IPS-18c (cell line): ENCODE measurements at regions not wholly inside any gene's neighbourhood (a gene's known extent, or its start where the extent isn't known, plus 50 kb on each side); places are given as distances from the start of the nearest gene placed in this dataset.

Experiments
- H3K4me3 ChIP-seq: 2 replicates; pipeline ENCODE4 v1.7.0; 2013; ENCODE audit warnings: low read depth, mild to moderate bottlenecking, low read length, moderate library complexity; ENCODE audit not compliant: insufficient read depth
- H3K9me3 ChIP-seq: one replicate; pipeline ENCODE4 v1.6.1; 2013; ENCODE audit warnings: mild to moderate bottlenecking, low read length, moderate library complexity; ENCODE audit not compliant: control insufficient read depth, insufficient read depth

- H3K4me3 ChIP-seq: no peak overlapping the region
- no peaks in the 10 kb centered on the region for H3K9me3 ChIP-seq
These were observed 840.8 kb upstream of the HTR2C start for GRCh38 chrX:113743069-113743468.

GRCh38 chrX:113741744-113742143, 842.1 kb upstream of the HTR2C start:
- H3K9me3 ChIP-seq: no peaks in the 10 kb centered on the region
- no peak overlapping the region for H3K4me3 ChIP-seq

- H3K9me3 ChIP-seq: no peaks in the 10 kb centered on the region
- no peak overlapping the region for H3K4me3 ChIP-seq
These were observed 854.9 kb upstream of the HTR2C start for GRCh38 chrX:113728937-113729336.

GRCh38 chrX:113726898-113727297, 857.0 kb upstream of the HTR2C start:
- H3K4me3 ChIP-seq: no peak overlapping the region
- H3K9me3 ChIP-seq: no peaks in the 10 kb centered on the region

GRCh38 chrX:113726466-113726865, 857.4 kb upstream of the HTR2C start:
- H3K4me3 ChIP-seq: no peak overlapping the region

GRCh38 chrX:113726009-113726408, 857.9 kb upstream of the HTR2C start:
- H3K9me3 ChIP-seq: no peaks in the 10 kb centered on the region

More at GRCh38 chrX:113726466-113726865, 857.4 kb upstream of the HTR2C start:
- H3K9me3 ChIP-seq: no peaks in the 10 kb centered on the region

GRCh38 chrX:113699939-113700338, 859.3 kb upstream of the AMOT start:
- peaks cover 4% of the 10 kb centered on the region for H3K9me3 ChIP-seq
- H3K4me3 ChIP-seq: no peak overlapping the region

More at GRCh38 chrX:113726009-113726408, 857.9 kb upstream of the HTR2C start:
- no peak overlapping the region for H3K4me3 ChIP-seq

- Histone ChIP-seq H3K4me3 (no peak overlapping the region), H3K9me3 (no peaks in the 10 kb centered on the region)
These were observed 834.6 kb upstream of the AMOT start for GRCh38 chrX:113675278-113675677.

GRCh38 chrX:113651306-113651705, 810.7 kb upstream of the AMOT start:
- no peak overlapping the region for H3K4me3 ChIP-seq

GRCh38 chrX:113644426-113644825, 803.8 kb upstream of the AMOT start:
- Histone ChIP-seq H3K4me3 (no peak overlapping the region), H3K9me3 (no peaks in the 10 kb centered on the region)

More at GRCh38 chrX:113651306-113651705, 810.7 kb upstream of the AMOT start:
- H3K9me3 ChIP-seq: no peaks in the 10 kb centered on the region

GRCh38 chrX:113634565-113634964, 793.9 kb upstream of the AMOT start:
- Histone ChIP-seq H3K9me3 (no peaks in the 10 kb centered on the region), H3K4me3 (no peak overlapping the region)

- Histone ChIP-seq H3K4me3 (no peak overlapping the region), H3K9me3 (no peaks in the 10 kb centered on the region)
These were observed 788.7 kb upstream of the AMOT start for GRCh38 chrX:113629326-113629725.

GRCh38 chrX:113594123-113594841, 753.7 kb upstream of the AMOT start:
- Histone ChIP-seq H3K4me3 (no peak overlapping the region), H3K9me3 (no peaks in the 10 kb centered on the region)

- no peaks in the 10 kb centered on the region for H3K9me3 ChIP-seq
- H3K4me3 ChIP-seq: no peak overlapping the region
These were observed 745.8 kb upstream of the AMOT start for GRCh38 chrX:113586281-113586898.

- H3K9me3 ChIP-seq: no peaks in the 10 kb centered on the region
- H3K4me3 ChIP-seq: no peak overlapping the region
These were observed 739.9 kb upstream of the AMOT start for GRCh38 chrX:113580486-113580885.

GRCh38 chrX:113558576-113558975, 717.9 kb upstream of the AMOT start:
- no peak overlapping the region for H3K4me3 ChIP-seq

GRCh38 chrX:113551919-113552318, 711.3 kb upstream of the AMOT start:
- H3K9me3 ChIP-seq: no peaks in the 10 kb centered on the region

More at GRCh38 chrX:113558576-113558975, 717.9 kb upstream of the AMOT start:
- H3K9me3 ChIP-seq: no peaks in the 10 kb centered on the region

GRCh38 chrX:113548308-113549015, 707.8 kb upstream of the AMOT start:
- H3K9me3 ChIP-seq: no peaks in the 10 kb centered on the region
- H3K4me3 ChIP-seq: no peak overlapping the region

More at GRCh38 chrX:113551919-113552318, 711.3 kb upstream of the AMOT start:
- no peak overlapping the region for H3K4me3 ChIP-seq
